ENCODE measurements at regions not wholly inside any gene's neighbourhood (a gene's known extent, or its start where the extent isn't known, plus 50 kb on each side); places are given as distances from the start of the nearest gene placed in this dataset.

DNA sequence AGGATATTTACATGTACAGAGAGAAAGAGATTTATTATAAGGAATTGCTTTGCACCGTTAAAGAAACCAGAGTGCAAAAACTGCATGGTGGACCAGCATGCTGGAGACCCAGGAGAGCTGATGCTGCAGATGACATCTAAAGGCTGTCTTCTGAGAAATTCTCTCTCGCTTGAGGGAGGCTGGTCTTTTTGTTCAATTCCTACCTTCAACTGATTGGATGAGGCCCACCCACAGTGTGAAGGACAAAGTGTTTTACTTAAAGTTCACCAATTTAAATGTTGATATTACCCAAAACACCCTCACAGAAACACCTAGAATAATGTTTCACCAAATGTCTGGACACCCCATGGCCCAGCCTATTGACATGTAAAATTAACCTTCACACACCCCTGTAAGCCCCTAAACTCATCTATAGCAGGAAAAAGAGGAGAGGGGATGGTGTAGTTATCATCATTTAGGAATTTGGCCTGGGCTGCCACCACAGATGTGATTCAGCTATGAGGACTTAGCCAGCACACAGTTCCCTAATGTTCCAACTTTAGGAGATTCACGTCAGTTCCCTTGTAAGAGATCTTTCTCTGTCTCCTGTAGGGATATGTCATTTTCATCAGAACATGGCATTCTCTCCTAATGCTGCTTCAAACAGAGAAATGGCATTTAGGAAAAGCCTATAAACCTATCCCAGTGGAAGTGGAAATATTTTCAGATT lies 358.2 kb upstream of the TLE4 start:
- no peak for TF ChIP-seq CTCF (IDR thresholded peaks at IDR 0.05)
- TF ChIP-seq POLR2A (IDR thresholded peaks at IDR 0.05), result no peak
- no peak for TF ChIP-seq POLR2AphosphoS5 (IDR thresholded peaks at IDR 0.05)

Data from breast epithelium (tissue), 3 donors.